ENCODE measurements at regions not wholly inside any gene's neighbourhood (a gene's known extent, or its start where the extent isn't known, plus 50 kb on each side); places are given as distances from the start of the nearest gene placed in this dataset.

DNA sequence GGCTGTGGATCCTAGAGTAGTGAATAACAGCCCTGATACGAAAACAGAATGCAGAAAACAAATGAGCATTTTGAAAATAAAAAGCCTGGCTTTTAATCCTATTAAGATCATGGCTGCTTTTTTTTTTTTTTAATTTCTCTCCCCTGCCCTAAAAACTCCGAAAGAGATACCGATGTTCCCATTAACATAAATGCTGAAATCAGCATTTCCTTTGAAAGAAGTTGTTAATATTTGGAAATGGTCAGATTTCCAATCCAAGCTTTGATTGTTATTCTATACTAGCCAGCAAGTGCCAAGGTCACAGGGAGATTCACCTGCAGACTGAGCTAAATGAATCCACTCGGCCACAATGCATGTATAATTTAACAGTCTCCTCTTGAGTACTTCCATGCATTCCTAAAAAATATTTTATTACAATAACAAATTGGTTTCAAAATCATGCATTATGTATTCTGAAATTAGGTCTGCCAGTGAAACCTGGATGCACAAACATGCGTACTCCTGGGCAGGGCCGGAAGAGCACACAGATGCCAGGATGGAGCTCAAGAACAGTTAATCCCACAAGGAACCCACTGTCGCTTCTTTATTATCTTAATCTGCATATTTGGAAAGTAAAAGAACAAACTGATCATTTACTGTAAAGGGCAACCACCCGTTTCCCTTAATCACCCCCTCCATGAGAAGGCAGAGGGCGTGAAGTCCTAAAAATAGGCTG, 521.5 kb upstream of the ZFHX3 start:
- TF ChIP-seq, protein P1, sequence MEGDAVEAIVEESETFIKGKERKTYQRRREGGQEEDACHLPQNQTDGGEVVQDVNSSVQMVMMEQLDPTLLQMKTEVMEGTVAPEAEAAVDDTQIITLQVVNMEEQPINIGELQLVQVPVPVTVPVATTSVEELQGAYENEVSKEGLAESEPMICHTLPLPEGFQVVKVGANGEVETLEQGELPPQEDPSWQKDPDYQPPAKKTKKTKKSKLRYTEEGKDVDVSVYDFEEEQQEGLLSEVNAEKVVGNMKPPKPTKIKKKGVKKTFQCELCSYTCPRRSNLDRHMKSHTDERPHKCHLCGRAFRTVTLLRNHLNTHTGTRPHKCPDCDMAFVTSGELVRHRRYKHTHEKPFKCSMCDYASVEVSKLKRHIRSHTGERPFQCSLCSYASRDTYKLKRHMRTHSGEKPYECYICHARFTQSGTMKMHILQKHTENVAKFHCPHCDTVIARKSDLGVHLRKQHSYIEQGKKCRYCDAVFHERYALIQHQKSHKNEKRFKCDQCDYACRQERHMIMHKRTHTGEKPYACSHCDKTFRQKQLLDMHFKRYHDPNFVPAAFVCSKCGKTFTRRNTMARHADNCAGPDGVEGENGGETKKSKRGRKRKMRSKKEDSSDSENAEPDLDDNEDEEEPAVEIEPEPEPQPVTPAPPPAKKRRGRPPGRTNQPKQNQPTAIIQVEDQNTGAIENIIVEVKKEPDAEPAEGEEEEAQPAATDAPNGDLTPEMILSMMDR (IDR thresholded peaks at IDR 0.05; ENCODE audit: low read length) = no peak
- TF ChIP-seq EZH2 (IDR thresholded peaks at IDR 0.05; ENCODE audit: borderline replicate concordance, low read length) = no peak
